Duodenal mucosa (tissue), 2 donors: ENCODE measurements at regions not wholly inside any gene's neighbourhood (a gene's known extent, or its start where the extent isn't known, plus 50 kb on each side); places are given as distances from the start of the nearest gene placed in this dataset.
"Not testable (repeated sequence)": the region's sequence is repeated elsewhere in the genome, so short reads cannot be mapped to it uniquely, and the experiment has no call there.

Source experiments
- H3K27ac ChIP-seq: one replicate; pipeline ENCODE4 v1.7.0; 2013; ENCODE audit warnings: low read depth, low read length
- H3K27me3 ChIP-seq, 2 donors: one replicate each; pipeline ENCODE4 v1.7.0; 2013; ENCODE audit warnings: low read length in 2 of 2, control low read depth in 1 of 2; ENCODE audit not compliant: insufficient read depth in 2 of 2, control insufficient read depth in 1 of 2
- H3K36me3 ChIP-seq, 2 donors: one replicate each; pipeline ENCODE4 v1.7.0; 2013; ENCODE audit warnings: low read length in 2 of 2, control low read depth in 1 of 2; ENCODE audit not compliant: insufficient read depth in 2 of 2, control insufficient read depth in 1 of 2
- H3K4me1 ChIP-seq, 2 donors: one replicate each; pipeline ENCODE4 v1.7.0; 2013; ENCODE audit warnings: low read length in 2 of 2, control low read depth in 1 of 2; ENCODE audit not compliant: insufficient read depth in 2 of 2, control insufficient read depth in 1 of 2
- H3K4me3 ChIP-seq, 2 donors: one replicate each; pipeline ENCODE4 v1.7.0; 2013; ENCODE audit warnings: low read length in 2 of 2, low read depth in 1 of 2
- H3K9ac ChIP-seq, 2 donors: one replicate each; pipeline ENCODE4 v1.7.0; 2013; ENCODE audit warnings: low read length in 2 of 2, low read depth in 1 of 2
- H3K9me3 ChIP-seq, 2 donors: one replicate each; pipeline ENCODE4 v1.7.0; 2013; ENCODE audit warnings: low read length in 2 of 2, control low read depth in 1 of 2; ENCODE audit not compliant: control insufficient read depth in 1 of 2

DNA sequence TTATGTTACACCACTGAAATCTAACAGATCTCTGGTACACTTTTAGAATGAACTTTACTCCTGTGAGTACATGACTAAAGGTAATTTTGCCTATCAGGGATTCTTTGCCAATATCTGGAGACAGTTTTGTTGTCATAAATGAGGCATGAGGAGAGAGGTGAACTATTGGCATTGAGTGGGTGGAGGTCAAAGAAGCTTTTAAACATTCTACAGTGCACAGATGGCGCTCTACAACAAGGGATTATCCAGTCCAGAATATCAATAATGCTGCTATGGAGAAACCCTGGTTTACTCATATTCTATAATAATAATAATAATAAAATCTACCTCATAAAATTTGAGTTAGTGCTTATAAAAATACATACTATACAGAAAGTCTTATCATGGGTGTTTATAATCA, 702.3 kb downstream of the SI start:
- Histone ChIP-seq H3K27me3 (no peaks in the 10 kb centered on the region), H3K4me1 (no peaks in the 10 kb centered on the region), H3K36me3 (no peaks in the 10 kb centered on the region), H3K27ac (no peak overlapping the region), H3K4me3 (no peak overlapping the region), H3K9ac (no peak overlapping the region), H3K9me3 (no peaks in the 10 kb centered on the region)

DNA sequence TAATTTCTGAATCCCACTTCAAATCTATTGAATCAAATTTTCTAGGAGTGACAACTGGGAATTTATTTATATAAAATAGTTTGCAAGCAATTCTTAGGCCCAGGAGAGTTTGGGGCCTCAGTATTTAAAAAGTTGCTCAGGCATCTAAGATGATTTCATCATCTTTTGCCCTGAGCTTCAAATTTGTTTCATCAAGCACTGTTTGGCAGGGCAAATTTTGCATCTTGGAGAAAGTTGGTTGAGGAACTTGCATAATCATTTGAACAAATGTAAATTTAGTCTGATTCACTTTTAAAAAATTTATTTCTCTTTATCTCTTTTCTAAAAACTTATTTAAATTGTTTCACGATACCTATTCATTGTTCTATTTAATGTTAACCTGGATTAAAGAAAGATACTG, 702.8 kb downstream of the SI start:
- Histone ChIP-seq H3K36me3 (no peaks in the 10 kb centered on the region), H3K9ac (no peak overlapping the region), H3K4me3 (no peak overlapping the region), H3K9me3 (no peaks in the 10 kb centered on the region), H3K27me3 (no peaks in the 10 kb centered on the region), H3K4me1 (no peaks in the 10 kb centered on the region), H3K27ac (no peak overlapping the region)

DNA sequence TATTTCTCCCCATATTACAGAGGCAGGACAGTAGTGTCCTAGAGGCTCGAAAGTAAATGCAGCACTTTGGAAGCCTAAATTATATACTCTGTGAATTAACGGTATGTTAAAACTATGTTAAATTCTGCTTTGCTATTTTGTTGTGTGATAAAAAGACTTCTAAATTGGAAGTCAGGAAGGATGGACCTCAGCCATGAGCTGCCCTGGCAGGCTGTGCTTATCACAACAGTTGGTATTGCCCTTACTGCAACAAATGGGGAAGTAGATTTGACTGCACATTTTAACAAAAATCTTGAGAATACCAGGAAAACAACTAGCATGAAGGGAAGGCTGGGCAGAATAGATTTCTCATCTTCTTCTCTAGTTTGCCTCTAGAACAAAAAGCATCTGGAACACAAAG, 706.6 kb downstream of the SI start:
- H3K4me3 ChIP-seq = no peak overlapping the region
- no peak overlapping the region for H3K27ac ChIP-seq
- no peaks in the 10 kb centered on the region for H3K9me3 ChIP-seq
- H3K36me3 ChIP-seq = no peaks in the 10 kb centered on the region
- H3K4me1 ChIP-seq = no peaks in the 10 kb centered on the region
- H3K9ac ChIP-seq = no peak overlapping the region
- no peaks in the 10 kb centered on the region for H3K27me3 ChIP-seq

DNA sequence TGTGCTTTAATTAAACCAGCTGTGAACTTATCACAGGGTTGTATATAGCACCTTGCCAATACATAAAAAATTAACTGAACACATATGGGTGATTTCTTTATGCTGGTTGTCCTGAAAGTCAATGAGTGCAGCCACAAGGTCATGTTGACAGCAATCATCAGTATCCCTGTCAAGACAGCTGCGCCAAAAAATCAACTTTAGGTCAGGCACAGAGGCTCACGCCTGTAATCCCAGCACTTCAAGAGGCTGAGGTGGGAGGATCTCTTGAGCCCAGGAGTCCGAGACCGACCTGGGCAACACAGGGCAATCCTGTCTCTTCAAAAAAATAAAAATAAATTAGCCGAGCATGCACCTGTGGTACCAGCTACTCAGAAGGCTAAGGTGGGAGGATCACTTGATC, 707.3 kb downstream of the SI start:
- H3K27me3 ChIP-seq = no peaks in the 10 kb centered on the region
- H3K36me3 ChIP-seq = no peaks in the 10 kb centered on the region
- H3K9me3 ChIP-seq = no peaks in the 10 kb centered on the region
- no peak overlapping the region for H3K27ac ChIP-seq
- no peaks in the 10 kb centered on the region for H3K4me1 ChIP-seq
- H3K9ac ChIP-seq = no peak overlapping the region
- no peak overlapping the region for H3K4me3 ChIP-seq

DNA sequence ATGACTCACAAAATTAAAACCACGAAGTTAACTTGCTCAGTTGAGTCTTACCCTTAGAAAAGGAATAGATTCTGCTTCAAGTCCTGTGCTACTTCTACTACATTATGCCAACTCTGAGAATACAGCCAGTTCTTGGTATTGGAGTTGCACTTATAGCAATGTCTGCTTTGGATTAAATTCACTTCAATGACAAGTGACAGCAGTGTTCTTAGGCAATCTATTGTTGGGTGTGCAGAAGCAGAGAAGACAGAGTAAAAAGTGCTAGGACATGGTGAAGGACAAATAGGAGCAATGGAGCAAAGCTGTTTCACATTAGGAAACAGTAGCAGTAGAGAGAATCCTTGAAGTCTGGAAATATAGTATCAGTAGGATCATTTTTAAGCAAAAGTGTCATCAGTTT, 713.1 kb downstream of the SI start:
- Histone ChIP-seq H3K27me3 (no peaks in the 10 kb centered on the region), H3K36me3 (no peaks in the 10 kb centered on the region), H3K4me3 (no peak overlapping the region), H3K4me1 (no peaks in the 10 kb centered on the region), H3K9me3 (no peaks in the 10 kb centered on the region), H3K27ac (no peak overlapping the region), H3K9ac (no peak overlapping the region)

DNA sequence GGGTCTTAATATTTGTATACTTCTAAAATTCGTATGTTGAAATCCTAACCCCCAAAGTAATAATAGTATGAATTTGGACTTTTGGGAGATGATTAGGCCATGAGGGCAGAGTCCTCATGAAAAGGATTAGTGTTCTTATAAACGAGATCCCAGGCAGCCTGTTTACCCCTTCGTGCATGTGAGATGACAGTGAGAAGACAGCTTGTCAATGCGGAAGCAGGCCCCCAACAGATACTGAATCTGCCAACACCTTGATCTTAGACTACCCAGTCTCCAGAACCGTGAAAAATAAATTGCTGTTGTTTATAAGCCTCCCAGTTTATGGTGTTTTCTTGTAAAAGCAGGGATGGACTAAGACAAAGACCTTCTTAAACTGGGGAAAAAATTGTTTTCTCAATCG, 714.2 kb downstream of the SI start:
- H3K36me3 ChIP-seq = no peaks in the 10 kb centered on the region

DNA sequence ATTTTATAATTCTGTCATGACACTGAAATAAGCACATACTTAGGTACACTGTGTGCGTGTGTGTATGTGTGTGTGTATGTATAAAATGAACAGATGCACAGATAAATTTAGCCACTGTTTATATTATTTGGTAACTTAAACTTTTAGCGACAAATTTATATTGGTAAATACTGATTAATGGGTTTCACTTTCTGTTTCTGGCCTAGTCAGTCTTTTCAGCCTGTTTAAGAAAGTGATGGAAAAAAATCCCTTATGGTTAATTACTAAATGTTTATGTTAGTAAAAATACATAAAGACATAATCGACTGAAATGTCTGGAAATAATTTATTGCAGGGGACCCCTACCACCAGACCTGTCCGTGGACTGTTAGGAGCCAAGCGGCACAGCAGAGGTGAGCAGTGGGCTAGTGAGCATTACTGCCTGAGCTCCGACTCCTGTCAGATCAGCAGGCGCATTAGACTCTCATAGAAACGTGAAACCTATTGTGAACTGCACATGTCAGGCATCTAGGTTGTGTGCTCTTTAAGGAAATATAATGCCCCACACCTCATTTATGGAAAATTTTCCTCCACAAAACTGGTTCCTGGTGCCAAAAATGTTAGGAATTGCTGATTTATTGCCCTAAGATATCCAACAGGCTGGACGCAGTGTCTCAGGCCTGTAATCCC, 717.4 kb downstream of the SI start:
- Histone ChIP-seq H3K9me3 (no peaks in the 10 kb centered on the region), H3K36me3 (no peaks in the 10 kb centered on the region), H3K27me3 (no peaks in the 10 kb centered on the region), H3K4me1 (no peaks in the 10 kb centered on the region), H3K27ac (no peak overlapping the region), H3K9ac (no peak overlapping the region), H3K4me3 (no peak overlapping the region)

More for the DNA sequence above, 714.2 kb downstream of the SI start:
- H3K27me3 ChIP-seq = no peaks in the 10 kb centered on the region
- no peaks in the 10 kb centered on the region for H3K9me3 ChIP-seq
- H3K4me1 ChIP-seq = no peaks in the 10 kb centered on the region
- no peak overlapping the region for H3K27ac ChIP-seq
- no peak overlapping the region for H3K9ac ChIP-seq
- no peak overlapping the region for H3K4me3 ChIP-seq

DNA sequence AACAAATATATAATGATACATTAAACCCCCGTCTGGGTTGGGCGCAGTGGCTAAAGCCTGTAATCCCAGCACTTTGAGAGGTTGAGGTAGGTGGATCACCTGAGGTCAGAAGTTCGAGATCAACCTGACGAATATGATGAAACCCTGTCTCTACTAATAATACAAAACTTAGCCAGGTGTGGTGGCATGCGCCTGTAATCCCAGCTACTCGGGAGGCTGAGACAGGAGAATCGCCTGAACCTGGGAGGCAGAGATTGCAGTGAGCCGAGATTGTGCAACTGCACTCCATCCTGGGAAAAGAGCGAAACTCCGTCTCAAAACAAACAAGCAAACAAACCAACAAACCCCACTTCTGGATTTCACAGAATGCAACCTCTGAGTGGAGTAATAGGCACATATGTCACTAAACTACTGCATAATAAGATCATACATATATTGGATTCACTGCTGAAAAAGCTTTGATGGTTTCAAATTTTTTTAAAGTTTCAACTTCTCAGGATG, 718.2 kb downstream of the SI start:
- H3K9me3 ChIP-seq = no peaks in the 10 kb centered on the region
- no peak overlapping the region for H3K4me3 ChIP-seq
- H3K9ac ChIP-seq = no peak overlapping the region
- no peaks in the 10 kb centered on the region for H3K4me1 ChIP-seq
- H3K36me3 ChIP-seq = no peaks in the 10 kb centered on the region
- H3K27ac ChIP-seq = no peak overlapping the region
- H3K27me3 ChIP-seq = no peaks in the 10 kb centered on the region

DNA sequence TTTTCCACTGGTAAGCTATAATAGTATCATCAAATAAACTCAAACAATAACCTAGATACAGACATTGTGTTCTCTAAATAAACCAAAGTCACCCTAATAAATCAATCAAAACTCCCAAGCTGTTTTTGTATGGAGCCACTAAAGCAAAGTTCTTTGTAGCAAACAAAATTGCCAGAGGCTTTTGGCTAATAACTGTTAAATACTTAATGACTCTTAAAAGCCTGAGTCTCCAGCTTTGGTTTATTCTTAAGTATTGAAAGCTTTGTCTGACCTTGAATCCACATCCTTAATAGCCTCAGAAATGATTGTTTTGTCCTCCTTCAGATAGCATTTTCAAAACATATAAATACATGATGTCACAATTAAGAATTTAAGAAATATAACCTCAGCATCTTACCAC, 725.3 kb downstream of the SI start:
- no peak overlapping the region for H3K4me3 ChIP-seq
- no peaks in the 10 kb centered on the region for H3K27me3 ChIP-seq
- H3K9ac ChIP-seq = no peak overlapping the region
- H3K36me3 ChIP-seq = no peaks in the 10 kb centered on the region
- no peaks in the 10 kb centered on the region for H3K9me3 ChIP-seq
- H3K27ac ChIP-seq = no peak overlapping the region
- H3K4me1 ChIP-seq = no peaks in the 10 kb centered on the region

DNA sequence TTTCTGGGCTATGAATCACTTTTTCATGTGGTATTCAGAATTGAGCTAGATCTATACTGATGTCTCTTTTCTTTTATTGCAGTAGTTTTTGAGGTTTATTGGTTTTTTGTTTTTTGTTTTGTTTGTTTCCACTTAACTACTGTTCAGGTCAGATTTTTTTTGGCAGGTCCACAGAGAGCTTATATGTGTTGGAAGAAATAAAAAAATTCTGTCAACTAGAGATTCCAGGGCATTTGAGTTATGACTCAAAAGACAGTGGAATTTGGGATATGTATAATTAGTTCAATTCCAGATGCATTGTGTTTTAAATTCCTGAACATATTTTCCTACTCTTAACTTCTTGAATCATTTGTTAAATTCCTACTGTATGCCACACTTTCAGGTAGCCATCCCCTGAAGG, 727.2 kb downstream of the SI start:
- Histone ChIP-seq H3K9me3 (no peaks in the 10 kb centered on the region), H3K4me1 (no peaks in the 10 kb centered on the region), H3K36me3 (no peaks in the 10 kb centered on the region), H3K4me3 (no peak overlapping the region), H3K27ac (no peak overlapping the region), H3K9ac (no peak overlapping the region), H3K27me3 (no peaks in the 10 kb centered on the region)

DNA sequence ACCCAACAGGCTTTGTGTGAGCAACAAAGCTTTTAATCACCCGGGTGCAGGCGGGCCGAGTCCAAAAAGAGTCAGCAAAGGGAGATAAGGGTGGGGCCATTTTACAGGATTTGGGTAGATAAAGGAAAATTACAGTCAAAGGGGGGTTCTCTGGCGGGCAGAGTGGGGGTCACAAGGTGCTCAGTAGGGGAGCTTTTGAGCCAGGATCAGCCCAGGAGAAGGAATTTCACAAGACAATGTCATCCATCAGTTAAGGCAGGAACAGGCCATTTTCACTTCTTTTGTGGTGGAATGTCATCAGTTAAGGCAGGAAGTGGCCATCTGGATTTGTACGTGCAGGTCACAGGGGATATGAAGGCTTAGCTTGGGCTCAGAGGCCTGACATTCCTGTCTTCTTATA, 736.1 kb downstream of the SI start:
- H3K9me3 ChIP-seq, H3K27ac ChIP-seq: not testable (repeated sequence)

More for the DNA sequence above, 736.1 kb downstream of the SI start:
- H3K27me3 ChIP-seq, H3K4me3 ChIP-seq, H3K4me1 ChIP-seq, H3K36me3 ChIP-seq, H3K9ac ChIP-seq: not testable (repeated sequence)
